GM12878 (cell line): ENCODE measurements at regions not wholly inside any gene's neighbourhood (a gene's known extent, or its start where the extent isn't known, plus 50 kb on each side); places are given as distances from the start of the nearest gene placed in this dataset.

Experiments
- ATAC-seq: fragments of 200-7000 bp; cut with Tn5 transposase; 3 replicates; pipeline ENCODE4 v1.9.1; 2020; ENCODE audit warnings: mild to moderate bottlenecking, moderate library complexity
- BruUV-seq: library from RNA; stranded (reverse); fragments of 400-500 nt; replicated peaks from 2 replicates; lab custom pipeline; 2021; lab: Mats Ljungman, UMichigan
- CTCF ChIA-PET: fragments of 300-600 bp; sonication (Branson Sonifier 250); formaldehyde crosslinking; extraction: SDS; loops from one replicate; lab custom pipeline; 2021; ENCODE audit warnings: inconsistent platforms; lab: Yijun Ruan, JAX
- POLR2A ChIA-PET: fragments of 350-600 bp; formaldehyde crosslinking; extraction: SDS; loops from one replicate; lab custom pipeline; 2021; ENCODE audit warnings: inconsistent platforms; lab: Charles Lee
- RAD21 ChIA-PET: fragments of 300-600 bp; sonication (Branson Sonifier 250); formaldehyde crosslinking; loops from one replicate; lab custom pipeline; 2023; ENCODE audit warnings: antibody characterized with exemption; ENCODE audit not compliant: unreplicated experiment; lab: Charles Lee
- SMC1A ChIA-PET: fragments of 300-600 bp; sonication (Branson Sonifier 250); formaldehyde crosslinking; loops from one replicate; lab custom pipeline; 2023; ENCODE audit not compliant: unreplicated experiment, uncharacterized antibody; lab: Charles Lee
- DNase-seq: peaks from one replicate; pipeline ENCODE4 v3.0.0-alpha.2; 2011; ENCODE audit warnings: low read depth, low spot score
- FAIRE-seq: peaks from 3 replicates; lab custom pipeline; 2011; peaks lifted over from hg19 to GRCh38; lab: Jason Lieb, UNC
- H2AFZ ChIP-seq: 2 replicates; pipeline ENCODE4 v1.6.0; 2011; ENCODE audit warnings: low read depth, low read length, control low read depth; ENCODE audit not compliant: control insufficient read depth
- H3K27ac ChIP-seq: 2 replicates; pipeline ENCODE4 v1.5.1; 2011; ENCODE audit warnings: control low read depth; ENCODE audit not compliant: control insufficient read depth, insufficient read depth
- H3K27me3 ChIP-seq, 2 experiments: replicated peaks in 1 of 2; 2 replicates each; pipeline versions ENCODE4 v1.6.0 to v1.6.1; 2011; ENCODE audit warnings: low read length in 1 of 2; ENCODE audit not compliant: control insufficient read depth in 2 of 2, insufficient read depth in 2 of 2
- H3K36me3 ChIP-seq, 2 experiments: 2 replicates each; pipeline ENCODE4 v1.5.1; 2011; ENCODE audit warnings: low read length in 1 of 2; ENCODE audit not compliant: control insufficient read depth in 2 of 2, insufficient read depth in 2 of 2
- H3K4me1 ChIP-seq: 2 replicates; pipeline ENCODE4 v1.6.1; 2011; ENCODE audit warnings: mild to moderate bottlenecking, low read length, moderate library complexity, mixed read lengths; ENCODE audit not compliant: control insufficient read depth, insufficient read depth
- H3K4me2 ChIP-seq: 2 replicates; pipeline ENCODE4 v1.6.0; 2011; ENCODE audit warnings: control low read depth; ENCODE audit not compliant: control insufficient read depth, insufficient read depth
- H3K4me3 ChIP-seq: fragments of 200-600 bp; sonication (generic); 2 replicates; pipeline ENCODE4 v1.5.1; 2016
- H3K79me2 ChIP-seq: 2 replicates; pipeline ENCODE4 v1.6.0; 2011; ENCODE audit warnings: low read length; ENCODE audit not compliant: control insufficient read depth, insufficient read depth
- H3K9ac ChIP-seq: 2 replicates; pipeline ENCODE4 v1.8.0; 2011; ENCODE audit warnings: low read length, control low read depth, mixed read lengths; ENCODE audit not compliant: control insufficient read depth, insufficient read depth
- H3K9me3 ChIP-seq: replicated peaks from 3 replicates; pipeline ENCODE4 v1.5.1; 2011; ENCODE audit warnings: mild to moderate bottlenecking, low read length; ENCODE audit not compliant: control insufficient read depth, insufficient read depth
- H4K20me1 ChIP-seq: 2 replicates; pipeline ENCODE4 v1.6.0; 2011; ENCODE audit not compliant: control insufficient read depth, insufficient read depth
- BCL11A ChIP-seq: IDR thresholded peaks from 2 replicates; pipeline ENCODE4 v1.6.1; 2011; ENCODE audit warnings: low read depth, low read length
- CHD1 ChIP-seq: IDR thresholded peaks from 2 replicates; pipeline ENCODE4 v1.6.1; 2012; ENCODE audit warnings: low read depth, low read length, improper control_type of control experiment
- CHD4 ChIP-seq: fragments of 200-600 bp; sonication (generic); IDR thresholded peaks from 2 replicates; pipeline ENCODE4 v1.6.1; 2016; ENCODE audit warnings: mild to moderate bottlenecking
- DPF2 ChIP-seq: fragments of 450-650 bp; IDR thresholded peaks from 2 replicates; pipeline ENCODE4 v1.6.1; 2017; ENCODE audit warnings: mild to moderate bottlenecking
- ELK1 ChIP-seq: IDR thresholded peaks from 2 replicates; pipeline ENCODE4 v1.6.1; 2012; ENCODE audit warnings: low read depth, low read length, improper control_type of control experiment
- ESRRA ChIP-seq: IDR thresholded peaks from 2 replicates; pipeline ENCODE4 v1.6.1; 2012; ENCODE audit warnings: mild to moderate bottlenecking, low read length, improper control_type of control experiment
- IRF4 ChIP-seq: IDR thresholded peaks from 2 replicates; pipeline ENCODE4 v1.6.1; 2011; ENCODE audit warnings: low read depth, low read length
- NBN ChIP-seq: fragments of 450-650 bp; IDR thresholded peaks from 2 replicates; pipeline ENCODE4 v1.6.1; 2016
- NR2C2 ChIP-seq: IDR thresholded peaks from 2 replicates; pipeline ENCODE4 v1.6.1; 2011; ENCODE audit warnings: borderline replicate concordance, low read depth; ENCODE audit not compliant: control insufficient read depth, insufficient read length
- POLR2AphosphoS2 ChIP-seq: IDR thresholded peaks from 2 replicates; pipeline ENCODE4 v1.6.1; 2011; ENCODE audit warnings: low read depth, mild to moderate bottlenecking, low read length, improper control_type of control experiment, moderate library complexity
- SMAD1 ChIP-seq: fragments of 450-650 bp; IDR thresholded peaks from 2 replicates; pipeline ENCODE4 v1.6.1; 2018; ENCODE audit warnings: mild to moderate bottlenecking, low read depth; ENCODE audit not compliant: partially characterized antibody
- SUZ12 ChIP-seq: fragments of 200-600 bp; sonication (generic); IDR thresholded peaks from one replicate; pipeline ENCODE4 v1.6.1; 2018; ENCODE audit warnings: antibody characterized with exemption, mild to moderate bottlenecking; ENCODE audit not compliant: unreplicated experiment
- ZNF622 ChIP-seq: fragments of 450-650 bp; IDR thresholded peaks from 2 replicates; pipeline ENCODE4 v1.6.1; 2017; ENCODE audit warnings: mild to moderate bottlenecking, inconsistent platforms
- WGBS: methylation state at CpG from one replicate; pipeline ENCODE4 v1.1.6; 2016; ENCODE audit warnings: low lambda C conversion rate; ENCODE audit not compliant: insufficient replicate concordance, insufficient coverage; ENCODE audit errors: missing lambda C conversion rate; 5-methylcytosine and 5-hydroxymethylcytosine counted together
- in situ Hi-C: fragments of 300-500 bp; cut with MboI; formaldehyde crosslinking; loops from 9 replicates; pipeline ENCODE4 v1.14.3; 2018; ENCODE audit warnings: mixed read lengths
- intact Hi-C: fragments of 100-400 bp; cut with micrococcal nuclease; formaldehyde crosslinking; loops from one replicate; pipeline ENCODE4 v1.14.2; 2022; ENCODE audit not compliant: unreplicated experiment
- TF ChIP-seq, protein P1 (sequence below): fragments of 150-350 bp; IDR thresholded peaks from 2 replicates; pipeline ENCODE4 v1.6.1; 2014; ENCODE audit warnings: mild to moderate bottlenecking, low read depth, low read length
- TF ChIP-seq, protein P2 (sequence below): fragments of 450-650 bp; formaldehyde crosslinking; IDR thresholded peaks from 2 replicates; pipeline ENCODE4 v1.5.0; 2022; ENCODE audit warnings: mild to moderate bottlenecking, missing genetic modification characterization
- TF ChIP-seq, protein P3 (sequence below): fragments of 450-650 bp; IDR thresholded peaks from 2 replicates; pipeline ENCODE4 v1.6.1; 2016; ENCODE audit warnings: mild to moderate bottlenecking, moderate library complexity, borderline replicate concordance

DNA sequence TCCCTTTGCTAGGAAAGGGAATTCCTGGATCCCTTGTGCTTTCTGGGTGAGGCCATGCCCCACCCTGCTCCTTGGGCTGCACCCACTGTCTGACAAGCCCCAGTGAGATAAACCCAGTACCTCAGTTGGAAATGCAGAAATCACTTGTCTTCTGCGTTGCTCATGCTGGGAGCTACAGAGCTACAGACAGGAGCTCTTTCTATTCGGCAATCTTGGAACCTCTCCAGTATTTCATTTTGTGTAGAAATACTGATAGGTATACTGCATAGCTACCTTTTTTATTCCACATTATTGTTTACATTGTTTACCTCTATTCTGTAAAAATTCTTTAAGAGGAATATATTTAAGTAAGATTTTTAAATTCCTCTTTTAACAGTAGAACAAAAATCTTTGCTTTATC is 302.5 kb upstream of the SLITRK5 start:
- in situ Hi-C loops: no loop called here
- H3K4me1 ChIP-seq: no peaks in the 10 kb centered on the region
- no peaks in the 10 kb centered on the region for H3K36me3 ChIP-seq
- H3K27me3 ChIP-seq: no peaks in the 10 kb centered on the region
- intact Hi-C loops: no loop called here
- ChIA-PET SMC1A (interaction anchor here (0.8 to 1.3 kb wide), 2 partner anchors 10 to 47 kb away, joined by 3 read pairs; no protein-coding TSS in a partner anchor), POLR2A (no interaction called here), CTCF (no interaction called here), RAD21 (no interaction called here)
- H3K9ac ChIP-seq: no peak overlapping the region
- DNase-seq: no peak
- WGBS: 33% methylated on average over 2 of the region's 2 CpGs
- no peak for ATAC-seq
- no peak overlapping the region for H2AFZ ChIP-seq
- no peaks in the 10 kb centered on the region for H3K79me2 ChIP-seq
- no peak for FAIRE-seq
- H3K27ac ChIP-seq: no peak overlapping the region
- H3K4me3 ChIP-seq: no peak overlapping the region
- BruUV-seq: no TSS peak
- H4K20me1 ChIP-seq: no peaks in the 10 kb centered on the region
- no peak overlapping the region for H3K4me2 ChIP-seq
- H3K9me3 ChIP-seq: no peaks in the 10 kb centered on the region
- TF ChIP-seq NR2C2: no peak
- TF ChIP-seq ELK1: no peak
- no peak for TF ChIP-seq SUZ12
- no peak for TF ChIP-seq NBN
- TF ChIP-seq, protein P1, sequence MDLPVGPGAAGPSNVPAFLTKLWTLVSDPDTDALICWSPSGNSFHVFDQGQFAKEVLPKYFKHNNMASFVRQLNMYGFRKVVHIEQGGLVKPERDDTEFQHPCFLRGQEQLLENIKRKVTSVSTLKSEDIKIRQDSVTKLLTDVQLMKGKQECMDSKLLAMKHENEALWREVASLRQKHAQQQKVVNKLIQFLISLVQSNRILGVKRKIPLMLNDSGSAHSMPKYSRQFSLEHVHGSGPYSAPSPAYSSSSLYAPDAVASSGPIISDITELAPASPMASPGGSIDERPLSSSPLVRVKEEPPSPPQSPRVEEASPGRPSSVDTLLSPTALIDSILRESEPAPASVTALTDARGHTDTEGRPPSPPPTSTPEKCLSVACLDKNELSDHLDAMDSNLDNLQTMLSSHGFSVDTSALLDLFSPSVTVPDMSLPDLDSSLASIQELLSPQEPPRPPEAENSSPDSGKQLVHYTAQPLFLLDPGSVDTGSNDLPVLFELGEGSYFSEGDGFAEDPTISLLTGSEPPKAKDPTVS: no peak
- TF ChIP-seq ZNF622: no peak
- TF ChIP-seq CHD4: no peak
- no peak for TF ChIP-seq DPF2
- TF ChIP-seq IRF4: no peak
- TF ChIP-seq BCL11A: no peak
- TF ChIP-seq, protein P2, sequence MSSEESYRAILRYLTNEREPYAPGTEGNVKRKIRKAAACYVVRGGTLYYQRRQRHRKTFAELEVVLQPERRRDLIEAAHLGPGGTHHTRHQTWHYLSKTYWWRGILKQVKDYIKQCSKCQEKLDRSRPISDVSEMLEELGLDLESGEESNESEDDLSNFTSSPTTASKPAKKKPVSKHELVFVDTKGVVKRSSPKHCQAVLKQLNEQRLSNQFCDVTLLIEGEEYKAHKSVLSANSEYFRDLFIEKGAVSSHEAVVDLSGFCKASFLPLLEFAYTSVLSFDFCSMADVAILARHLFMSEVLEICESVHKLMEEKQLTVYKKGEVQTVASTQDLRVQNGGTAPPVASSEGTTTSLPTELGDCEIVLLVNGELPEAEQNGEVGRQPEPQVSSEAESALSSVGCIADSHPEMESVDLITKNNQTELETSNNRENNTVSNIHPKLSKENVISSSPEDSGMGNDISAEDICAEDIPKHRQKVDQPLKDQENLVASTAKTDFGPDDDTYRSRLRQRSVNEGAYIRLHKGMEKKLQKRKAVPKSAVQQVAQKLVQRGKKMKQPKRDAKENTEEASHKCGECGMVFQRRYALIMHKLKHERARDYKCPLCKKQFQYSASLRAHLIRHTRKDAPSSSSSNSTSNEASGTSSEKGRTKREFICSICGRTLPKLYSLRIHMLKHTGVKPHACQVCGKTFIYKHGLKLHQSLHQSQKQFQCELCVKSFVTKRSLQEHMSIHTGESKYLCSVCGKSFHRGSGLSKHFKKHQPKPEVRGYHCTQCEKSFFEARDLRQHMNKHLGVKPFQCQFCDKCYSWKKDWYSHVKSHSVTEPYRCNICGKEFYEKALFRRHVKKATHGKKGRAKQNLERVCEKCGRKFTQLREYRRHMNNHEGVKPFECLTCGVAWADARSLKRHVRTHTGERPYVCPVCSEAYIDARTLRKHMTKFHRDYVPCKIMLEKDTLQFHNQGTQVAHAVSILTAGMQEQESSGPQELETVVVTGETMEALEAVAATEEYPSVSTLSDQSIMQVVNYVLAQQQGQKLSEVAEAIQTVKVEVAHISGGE: no peak
- TF ChIP-seq SMAD1: no peak
- no peak for TF ChIP-seq CHD1
- no peak for TF ChIP-seq ESRRA
- TF ChIP-seq POLR2AphosphoS2: no peak
- TF ChIP-seq, protein P3, sequence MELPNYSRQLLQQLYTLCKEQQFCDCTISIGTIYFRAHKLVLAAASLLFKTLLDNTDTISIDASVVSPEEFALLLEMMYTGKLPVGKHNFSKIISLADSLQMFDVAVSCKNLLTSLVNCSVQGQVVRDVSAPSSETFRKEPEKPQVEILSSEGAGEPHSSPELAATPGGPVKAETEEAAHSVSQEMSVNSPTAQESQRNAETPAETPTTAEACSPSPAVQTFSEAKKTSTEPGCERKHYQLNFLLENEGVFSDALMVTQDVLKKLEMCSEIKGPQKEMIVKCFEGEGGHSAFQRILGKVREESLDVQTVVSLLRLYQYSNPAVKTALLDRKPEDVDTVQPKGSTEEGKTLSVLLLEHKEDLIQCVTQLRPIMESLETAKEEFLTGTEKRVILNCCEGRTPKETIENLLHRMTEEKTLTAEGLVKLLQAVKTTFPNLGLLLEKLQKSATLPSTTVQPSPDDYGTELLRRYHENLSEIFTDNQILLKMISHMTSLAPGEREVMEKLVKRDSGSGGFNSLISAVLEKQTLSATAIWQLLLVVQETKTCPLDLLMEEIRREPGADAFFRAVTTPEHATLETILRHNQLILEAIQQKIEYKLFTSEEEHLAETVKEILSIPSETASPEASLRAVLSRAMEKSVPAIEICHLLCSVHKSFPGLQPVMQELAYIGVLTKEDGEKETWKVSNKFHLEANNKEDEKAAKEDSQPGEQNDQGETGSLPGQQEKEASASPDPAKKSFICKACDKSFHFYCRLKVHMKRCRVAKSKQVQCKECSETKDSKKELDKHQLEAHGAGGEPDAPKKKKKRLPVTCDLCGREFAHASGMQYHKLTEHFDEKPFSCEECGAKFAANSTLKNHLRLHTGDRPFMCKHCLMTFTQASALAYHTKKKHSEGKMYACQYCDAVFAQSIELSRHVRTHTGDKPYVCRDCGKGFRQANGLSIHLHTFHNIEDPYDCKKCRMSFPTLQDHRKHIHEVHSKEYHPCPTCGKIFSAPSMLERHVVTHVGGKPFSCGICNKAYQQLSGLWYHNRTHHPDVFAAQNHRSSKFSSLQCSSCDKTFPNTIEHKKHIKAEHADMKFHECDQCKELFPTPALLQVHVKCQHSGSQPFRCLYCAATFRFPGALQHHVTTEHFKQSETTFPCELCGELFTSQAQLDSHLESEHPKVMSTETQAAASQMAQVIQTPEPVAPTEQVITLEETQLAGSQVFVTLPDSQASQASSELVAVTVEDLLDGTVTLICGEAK: no peak
